GM12892 (cell line): ENCODE measurements at regions not wholly inside any gene's neighbourhood (a gene's known extent, or its start where the extent isn't known, plus 50 kb on each side); places are given as distances from the start of the nearest gene placed in this dataset.

Source experiments
- POLR2A ChIP-seq: IDR thresholded peaks from 2 replicates; pipeline ENCODE4 v1.6.1; 2011; ENCODE audit warnings: low read depth, low read length, control low read depth
- POLR2AphosphoS5 ChIP-seq: IDR thresholded peaks from 2 replicates; pipeline ENCODE4 v1.6.1; 2011; ENCODE audit warnings: low read depth, low read length, control low read depth

DNA sequence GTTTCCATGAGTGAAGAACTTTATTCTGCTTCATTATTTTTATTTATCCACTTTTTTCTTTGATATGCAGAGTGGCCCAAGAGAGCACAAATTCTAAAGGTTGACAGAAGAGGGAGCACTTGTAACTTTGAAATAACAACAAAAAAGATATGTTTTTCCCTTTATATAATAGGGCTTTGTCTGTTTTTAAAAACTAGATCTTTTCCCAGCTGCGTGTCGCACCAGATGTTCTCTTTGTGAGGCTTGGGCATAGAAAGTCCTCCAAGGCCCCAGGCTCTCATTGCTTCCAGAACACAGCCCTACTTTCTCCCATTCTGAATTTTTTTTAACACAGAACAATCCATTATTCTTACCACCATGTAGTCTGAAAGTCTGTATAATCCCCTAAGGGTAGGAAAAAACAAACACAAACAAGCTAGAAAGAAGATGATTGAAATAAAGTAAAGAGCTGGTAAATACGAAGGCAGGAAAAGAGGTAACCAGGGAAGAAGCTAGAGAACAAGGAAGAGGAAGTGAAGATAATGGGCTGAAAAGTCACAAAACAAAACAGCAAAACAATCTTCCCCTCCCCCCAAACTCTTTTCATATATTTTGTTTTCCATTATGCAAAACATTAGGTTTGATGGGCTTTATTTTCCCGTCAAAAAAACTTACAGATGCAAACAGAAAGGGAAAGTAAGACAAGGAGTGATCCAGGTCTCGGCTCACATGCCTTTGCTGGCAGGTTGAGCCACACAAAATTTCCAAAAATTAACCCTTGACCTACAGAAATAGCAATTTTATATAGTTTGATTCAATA, 160.4 kb downstream of the ABCA8 start:
- no peak for TF ChIP-seq POLR2A
- TF ChIP-seq POLR2AphosphoS5 = no peak
